GM19239 (cell line): ENCODE measurements at regions not wholly inside any gene's neighbourhood (a gene's known extent, or its start where the extent isn't known, plus 50 kb on each side); places are given as distances from the start of the nearest gene placed in this dataset.

Source experiments
- DNase-seq: peaks from one replicate; pipeline ENCODE4 v3.0.0; 2011; ENCODE audit warnings: low spot score; ENCODE audit not compliant: insufficient read length
- FAIRE-seq: peaks from 2 replicates; lab custom pipeline; 2011; peaks lifted over from hg19 to GRCh38; lab: Jason Lieb, UNC

GRCh38 chr20:40463171-40463570 is 225.9 kb downstream of the MAFB start:
- FAIRE-seq (no peak), DNase-seq (no peak)

- FAIRE-seq (no peak), DNase-seq (no peak)
Observed at GRCh38 chr20:40462566-40462965, 226.5 kb downstream of the MAFB start.

GRCh38 chr20:40459299-40459698 is 229.7 kb downstream of the MAFB start:
- FAIRE-seq, result no peak
- DNase-seq, result no peak

GRCh38 chr20:40457404-40457803 is 231.6 kb downstream of the MAFB start:
- DNase-seq, result no peak
- no peak for FAIRE-seq

GRCh38 chr20:40452758-40453157 is 236.3 kb downstream of the MAFB start:
- FAIRE-seq, result no peak
- DNase-seq, result no peak

GRCh38 chr20:40451552-40451951 is 237.5 kb downstream of the MAFB start:
- no peak for FAIRE-seq
- DNase-seq, result no peak

GRCh38 chr20:40449974-40450616 is 238.9 kb downstream of the MAFB start:
- FAIRE-seq (no peak), DNase-seq (no peak)

- no peak for DNase-seq
- FAIRE-seq, result no peak
Observed at GRCh38 chr20:40449144-40449690, 239.8 kb downstream of the MAFB start.

- DNase-seq, result no peak
- FAIRE-seq, result no peak
Observed at GRCh38 chr20:40446888-40447287, 242.1 kb downstream of the MAFB start.

GRCh38 chr20:40444516-40444915 is 244.5 kb downstream of the MAFB start:
- DNase-seq (no peak), FAIRE-seq (no peak)

- FAIRE-seq, result no peak
- DNase-seq, result no peak
Observed at GRCh38 chr20:40443753-40444152, 245.3 kb downstream of the MAFB start.

- no peak for DNase-seq
- no peak for FAIRE-seq
Observed at GRCh38 chr20:40442181-40442963, 246.7 kb downstream of the MAFB start.

GRCh38 chr20:40441771-40442170 is 247.3 kb downstream of the MAFB start:
- FAIRE-seq (no peak), DNase-seq (no peak)

GRCh38 chr20:40438161-40438830 is 250.7 kb downstream of the MAFB start:
- DNase-seq, result no peak
- FAIRE-seq, result no peak

- DNase-seq (no peak), FAIRE-seq (no peak)
Observed at GRCh38 chr20:40436011-40436410, 253.0 kb downstream of the MAFB start.

GRCh38 chr20:40435146-40435895 is 253.7 kb downstream of the MAFB start:
- no peak for FAIRE-seq

GRCh38 chr20:40434122-40434521 is 254.9 kb downstream of the MAFB start:
- FAIRE-seq, result no peak
- DNase-seq, result no peak

More at GRCh38 chr20:40435146-40435895, 253.7 kb downstream of the MAFB start:
- no peak for DNase-seq

GRCh38 chr20:40433341-40433861 is 255.6 kb downstream of the MAFB start:
- DNase-seq (no peak), FAIRE-seq (no peak)

GRCh38 chr20:40431611-40432010 is 257.4 kb downstream of the MAFB start:
- no peak for FAIRE-seq
- no peak for DNase-seq

- DNase-seq (no peak), FAIRE-seq (no peak)
Observed at GRCh38 chr20:40431112-40431511, 257.9 kb downstream of the MAFB start.
